GM18868 (cell line): ENCODE measurements at regions not wholly inside any gene's neighbourhood (a gene's known extent, or its start where the extent isn't known, plus 50 kb on each side); places are given as distances from the start of the nearest gene placed in this dataset.

Experiments
- ATAC-seq: cut with Tn5 transposase; IDR thresholded peaks from one replicate; pipeline ENCODE4 v1.9.1; 2021; ENCODE audit warnings: mild to moderate bottlenecking, moderate library complexity; ENCODE audit not compliant: unreplicated experiment

GRCh38 chr6:91534614-91535013 is 947.7 kb upstream of the MAP3K7 start:
- ATAC-seq, result no peak

DNA sequence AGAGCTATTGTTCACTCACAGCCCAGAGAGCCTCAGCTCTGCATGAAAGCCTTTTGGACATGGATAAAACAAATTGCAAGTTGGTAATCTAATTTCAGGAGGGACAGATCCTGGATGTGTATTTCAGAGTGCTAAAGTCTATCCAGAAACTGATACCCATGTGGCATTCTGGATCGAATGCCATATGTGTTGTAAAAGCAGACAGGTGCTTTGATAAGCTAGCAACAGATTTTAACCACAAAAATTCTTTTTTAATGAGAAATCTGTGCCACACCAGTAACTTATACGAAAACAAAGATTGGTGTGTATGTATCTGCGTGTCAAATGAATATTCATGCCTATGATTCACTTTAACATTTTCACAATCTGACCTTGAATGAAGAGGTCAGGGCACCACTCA is 936.6 kb upstream of the MAP3K7 start:
- no peak for ATAC-seq

DNA sequence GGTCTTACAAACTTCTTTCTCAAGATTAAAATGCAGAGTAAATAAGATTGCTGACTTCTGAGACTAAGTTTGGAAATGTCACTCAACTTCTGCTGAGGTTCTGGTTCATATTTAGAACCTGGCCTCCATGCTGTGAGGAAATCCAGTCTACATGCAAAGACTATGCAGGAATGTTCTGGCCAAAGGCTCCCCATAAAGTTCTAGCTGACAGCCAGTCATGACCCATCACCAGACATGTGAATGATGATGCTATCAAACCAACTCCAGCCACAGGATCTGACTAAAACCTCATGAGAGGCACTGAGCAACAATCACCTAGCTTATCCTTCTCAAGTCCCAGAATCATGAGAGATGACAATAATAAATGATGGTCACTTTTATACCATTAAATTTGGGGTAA is 935.1 kb upstream of the MAP3K7 start:
- no peak for ATAC-seq

- ATAC-seq, result no peak
These were observed 922.8 kb upstream of the MAP3K7 start for GRCh38 chr6:91509711-91510110.

GRCh38 chr6:91509039-91509438 is 922.2 kb upstream of the MAP3K7 start:
- ATAC-seq, result no peak

DNA sequence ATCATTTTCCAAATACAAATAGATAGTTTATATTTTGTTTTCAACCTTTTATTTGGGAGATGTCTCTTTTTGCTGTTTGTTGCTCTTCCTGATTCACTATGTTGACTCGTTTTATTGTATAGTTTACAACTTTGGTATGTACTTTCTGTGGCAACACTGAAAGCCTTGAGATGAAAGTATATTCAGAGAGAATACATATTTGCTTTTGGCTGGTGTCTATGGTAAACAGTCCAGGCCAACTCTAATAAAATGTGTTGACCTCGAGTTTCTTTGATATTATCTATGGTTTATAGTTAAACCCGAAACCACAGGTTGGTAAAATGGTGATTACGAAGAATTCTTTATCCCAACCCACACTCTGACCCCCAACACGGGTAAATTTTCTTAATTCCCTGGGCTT is 919.6 kb upstream of the MAP3K7 start:
- ATAC-seq, result no peak

DNA sequence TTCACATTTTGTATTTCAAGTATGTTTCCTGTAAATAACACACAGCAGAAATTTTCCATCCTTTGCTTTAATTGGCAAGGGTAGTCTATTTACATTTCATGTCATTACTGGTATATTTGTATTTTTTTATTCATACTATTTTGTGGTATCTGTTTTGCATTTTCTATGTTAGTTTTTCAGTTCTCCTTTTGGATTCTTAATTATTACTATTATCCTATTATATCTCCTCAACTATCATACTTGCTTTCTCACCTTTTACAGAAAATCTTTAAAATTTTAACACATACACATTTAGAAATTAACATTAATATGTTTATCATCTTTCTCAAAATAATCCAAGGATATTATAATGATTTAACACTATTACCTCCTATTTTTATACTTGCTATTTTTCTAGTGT is 918.3 kb upstream of the MAP3K7 start:
- ATAC-seq, result no peak

DNA sequence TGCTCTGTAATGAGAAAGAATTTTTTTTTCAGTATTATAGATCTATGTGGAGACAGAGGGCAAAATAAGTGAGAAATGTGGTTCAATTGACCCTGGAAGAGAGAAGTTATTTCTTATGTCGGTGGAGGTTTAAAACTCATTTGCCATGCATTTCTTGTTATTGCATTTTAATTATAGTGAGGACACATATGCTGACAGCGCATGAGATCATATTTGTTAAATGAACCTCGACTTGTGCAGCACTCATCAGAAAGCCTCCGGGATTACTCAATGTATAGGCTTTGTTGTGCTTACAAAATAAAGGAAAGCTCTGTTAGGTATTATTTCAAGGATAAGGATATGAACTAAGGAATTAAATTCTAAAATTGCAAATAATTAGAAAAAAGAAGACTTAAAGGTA is 915.1 kb upstream of the MAP3K7 start:
- no peak for ATAC-seq

- no peak for ATAC-seq
These were observed 913.9 kb upstream of the MAP3K7 start for GRCh38 chr6:91500689-91501303.

DNA sequence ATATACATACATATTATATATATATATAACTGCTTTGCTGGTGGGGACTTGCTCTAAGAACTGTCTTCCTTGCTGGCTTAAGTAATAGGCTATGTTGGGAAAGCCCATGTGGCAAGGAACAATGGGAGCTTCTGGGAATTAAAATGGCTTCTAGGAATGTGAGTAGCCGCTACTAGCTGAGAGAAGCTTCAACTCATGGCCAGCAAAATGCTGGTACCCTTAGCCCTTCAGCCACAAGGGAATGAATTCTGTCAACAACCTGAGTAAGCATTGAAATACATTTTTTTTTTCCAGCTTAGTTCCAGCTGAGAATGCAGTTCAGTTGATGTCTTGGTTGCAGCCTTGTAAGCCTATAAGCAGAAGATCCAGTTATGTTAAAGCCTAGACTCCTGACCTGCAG is 911.7 kb upstream of the MAP3K7 start:
- no peak for ATAC-seq

DNA sequence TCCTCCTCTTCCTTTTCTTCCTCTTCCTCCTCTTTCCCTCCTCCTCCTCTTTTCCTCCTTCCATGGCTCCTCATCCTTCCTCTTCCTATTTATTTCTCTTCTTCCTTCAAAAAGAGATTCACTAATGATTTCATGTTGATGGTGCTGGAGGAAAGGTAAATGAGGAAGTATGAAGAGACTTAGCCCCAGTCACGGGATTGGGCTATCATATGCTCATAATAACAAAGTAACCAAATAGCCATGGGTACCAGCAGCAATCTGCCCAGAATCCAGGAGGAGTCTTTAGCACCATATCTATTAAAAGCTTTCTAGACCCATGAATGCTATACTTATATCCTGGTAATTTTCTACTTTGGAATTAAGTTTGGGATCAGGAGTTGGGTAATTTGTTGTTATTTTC is 910.9 kb upstream of the MAP3K7 start:
- peak; percentile 50 for ATAC-seq

DNA sequence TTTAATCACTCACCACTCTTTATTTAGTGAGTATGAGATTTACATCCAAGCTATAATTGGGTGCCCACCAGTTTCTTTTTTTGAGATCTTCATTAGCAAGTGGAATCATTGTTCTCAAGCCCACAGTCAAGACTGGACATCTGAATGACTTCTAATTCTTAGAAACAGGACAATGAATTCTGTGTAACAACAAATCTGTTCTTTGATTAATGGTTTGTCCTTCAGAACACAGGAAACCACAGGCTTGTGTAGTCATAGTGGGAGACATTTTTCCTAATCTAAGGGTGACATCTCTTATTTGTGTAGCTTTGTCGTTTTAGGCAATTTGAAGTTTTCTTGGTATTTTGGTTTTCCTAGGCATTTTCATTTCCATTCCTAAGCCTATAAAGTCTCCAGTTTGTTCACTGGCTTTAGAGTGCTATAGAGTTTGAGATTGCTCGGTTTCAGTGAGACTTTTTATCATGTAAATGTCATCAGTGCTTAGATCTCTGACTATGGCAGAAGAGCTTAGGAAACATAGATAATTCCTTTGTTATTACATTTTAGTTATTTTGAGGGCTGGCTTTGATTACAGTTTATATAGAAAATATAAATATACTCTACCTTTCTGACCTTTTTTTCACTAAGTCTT is 903.9 kb upstream of the MAP3K7 start:
- ATAC-seq, result peak; percentile 46

- ATAC-seq, result no peak
These were observed 901.0 kb upstream of the MAP3K7 start for GRCh38 chr6:91487696-91488392.

GRCh38 chr6:91486200-91486599 is 899.3 kb upstream of the MAP3K7 start:
- no peak for ATAC-seq

GRCh38 chr6:91485047-91485446 is 898.2 kb upstream of the MAP3K7 start:
- no peak for ATAC-seq

- ATAC-seq, result peak; percentile 51
These were observed 896.7 kb upstream of the MAP3K7 start for GRCh38 chr6:91483415-91484105.

GRCh38 chr6:91482498-91482897 is 895.6 kb upstream of the MAP3K7 start:
- peak; percentile 87 for ATAC-seq

GRCh38 chr6:91480402-91480801 is 893.5 kb upstream of the MAP3K7 start:
- no peak for ATAC-seq

GRCh38 chr6:91477688-91478087 is 890.8 kb upstream of the MAP3K7 start:
- ATAC-seq, result no peak

DNA sequence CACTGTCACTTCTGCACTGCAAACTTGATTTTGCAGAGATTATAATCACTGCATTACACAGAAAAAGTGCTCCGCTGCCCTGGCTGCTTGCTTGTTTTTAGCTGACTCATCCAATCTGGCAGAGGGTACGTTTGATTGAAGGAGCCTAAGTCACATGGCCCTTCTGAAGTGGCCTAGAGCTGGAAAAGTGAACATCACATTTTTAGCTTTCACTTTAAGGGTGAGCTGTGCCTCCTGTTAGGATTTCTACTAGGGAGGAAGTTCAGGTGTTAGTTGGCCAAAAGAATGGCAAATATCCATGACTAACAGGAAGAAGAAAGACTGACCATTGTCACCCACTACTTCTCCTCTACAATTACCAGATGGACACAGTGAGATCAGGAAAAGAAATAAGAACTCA is 889.1 kb upstream of the MAP3K7 start:
- peak; percentile 79 for ATAC-seq

DNA sequence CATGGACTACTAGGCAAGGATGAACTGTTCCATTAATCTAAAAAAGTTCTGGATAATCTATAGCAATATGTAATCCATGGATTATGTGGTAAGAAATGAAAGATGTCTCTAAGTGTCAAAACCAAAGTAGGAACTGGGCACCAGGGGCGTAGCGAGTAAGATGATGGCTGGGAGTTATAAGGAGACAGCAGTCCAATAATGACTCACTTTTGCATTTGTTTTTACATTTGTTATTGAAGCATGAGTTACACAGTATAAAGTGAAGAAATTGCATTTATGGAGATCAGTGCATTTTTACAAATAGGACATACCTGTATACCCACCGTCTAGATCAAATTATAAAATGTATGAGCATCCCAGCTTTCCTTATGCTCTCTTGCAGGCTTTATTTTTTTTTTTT is 878.5 kb upstream of the MAP3K7 start:
- no peak for ATAC-seq

GRCh38 chr6:91464718-91465117 is 877.8 kb upstream of the MAP3K7 start:
- ATAC-seq, result no peak
